Activated CD4-positive, alpha-beta T cell treated with anti-CD3 and anti-CD28 coated beads for 24 hours (primary cell): ENCODE measurements at regions not wholly inside any gene's neighbourhood (a gene's known extent, or its start where the extent isn't known, plus 50 kb on each side); places are given as distances from the start of the nearest gene placed in this dataset.
"Not testable (repeated sequence)": the region's sequence is repeated elsewhere in the genome, so short reads cannot be mapped to it uniquely, and the experiment has no call there.

Experiments
- DNase-seq, 2 donors: peaks; one replicate each; pipeline ENCODE4 v3.0.0-alpha.2; 2020; ENCODE audit warnings: low read depth in 2 of 2

DNA sequence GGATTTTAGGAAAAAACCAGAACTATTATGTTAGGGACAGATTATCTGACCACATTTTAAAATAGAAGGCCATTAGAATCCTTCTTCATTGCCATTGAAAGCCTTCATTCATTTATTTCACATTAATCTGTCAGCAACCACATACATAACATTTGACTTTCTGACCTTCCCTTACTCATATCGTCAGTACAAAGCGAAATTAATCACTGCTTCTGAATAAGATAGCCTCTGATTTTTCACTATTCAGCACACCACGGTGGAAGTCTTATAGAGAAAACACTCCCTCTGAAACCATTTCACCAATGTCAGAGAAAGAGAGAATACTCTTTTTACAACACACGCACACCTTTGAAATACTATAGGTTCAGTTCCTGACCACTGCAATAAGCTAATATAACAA, 442.5 kb upstream of the ID4 start:
- no peak for DNase-seq

DNA sequence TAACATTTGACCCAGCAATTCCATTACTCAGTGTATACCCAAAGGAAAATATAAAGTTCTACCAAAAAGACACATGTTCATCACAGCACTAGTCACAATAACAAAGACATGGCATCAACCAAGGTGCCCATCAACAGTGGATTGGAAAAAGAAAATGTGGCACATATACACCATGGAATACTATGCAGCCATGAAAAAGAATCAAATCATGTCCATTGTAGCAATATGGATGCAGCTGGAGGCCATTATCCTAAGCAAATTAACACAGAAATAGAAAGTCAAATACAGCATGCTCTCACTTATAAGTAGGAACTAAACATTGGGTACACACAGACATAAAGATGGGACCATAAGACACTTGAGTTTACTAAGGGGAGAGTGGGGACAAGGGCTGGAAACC, 441.9 kb upstream of the ID4 start:
- DNase-seq: no peak

DNA sequence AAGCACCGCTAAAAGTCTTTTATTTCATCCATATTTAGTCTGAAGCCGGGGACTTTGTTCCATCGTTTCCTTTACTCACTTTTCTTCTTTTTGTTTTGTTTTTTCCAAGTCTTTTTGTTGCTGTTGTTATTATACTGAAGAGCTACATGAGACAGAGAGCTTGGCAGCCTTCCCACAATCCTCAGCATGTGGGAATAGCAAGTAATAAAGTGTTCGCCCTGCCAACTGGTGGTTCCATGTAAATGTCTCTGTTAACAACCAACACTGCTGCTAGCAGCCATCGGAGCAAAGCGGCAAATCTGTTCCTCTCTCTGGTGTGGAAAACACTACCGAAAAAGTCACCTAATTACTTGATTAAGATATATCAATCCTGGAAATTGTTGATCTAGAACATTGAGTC, 437.8 kb upstream of the ID4 start:
- no peak for DNase-seq

DNA sequence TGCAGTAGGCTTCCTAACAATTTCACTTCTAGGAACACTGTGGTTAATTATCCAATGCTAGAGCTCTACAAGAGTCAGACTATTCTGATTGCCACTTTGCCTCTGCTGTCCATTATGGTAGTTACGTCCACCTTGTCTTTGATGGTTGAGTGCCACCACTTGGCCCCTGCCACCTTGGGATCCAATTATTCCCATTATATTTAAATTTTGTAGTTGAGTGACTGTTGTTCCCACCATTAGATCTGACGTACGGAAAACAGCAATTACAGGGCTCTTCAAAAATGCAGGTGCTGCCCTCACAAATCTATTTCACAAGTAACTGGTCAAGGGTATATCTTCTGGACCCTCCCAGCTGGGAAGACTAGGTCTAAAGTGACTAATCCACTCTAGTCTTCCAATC, 432.3 kb upstream of the ID4 start:
- not testable (repeated sequence) for DNase-seq

DNA sequence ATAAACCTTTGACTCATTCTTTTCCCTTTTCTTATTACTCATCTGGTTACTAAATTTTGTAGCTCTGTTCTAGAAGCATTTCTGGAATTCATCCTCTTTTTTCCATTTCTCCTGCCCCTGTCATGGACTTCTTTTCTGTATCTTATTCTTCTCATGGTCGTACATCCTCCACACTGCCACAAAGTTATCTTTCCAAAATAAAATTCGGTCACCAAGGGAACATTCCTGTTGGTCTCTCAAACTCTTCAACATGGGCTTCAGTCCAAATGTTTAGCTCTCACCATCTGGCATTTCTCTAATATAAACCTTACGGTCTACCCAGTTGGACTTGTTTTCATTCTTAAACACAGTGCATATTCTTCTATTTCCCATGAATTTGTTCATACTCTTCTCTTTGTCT, 428.8 kb upstream of the ID4 start:
- DNase-seq: no peak

DNA sequence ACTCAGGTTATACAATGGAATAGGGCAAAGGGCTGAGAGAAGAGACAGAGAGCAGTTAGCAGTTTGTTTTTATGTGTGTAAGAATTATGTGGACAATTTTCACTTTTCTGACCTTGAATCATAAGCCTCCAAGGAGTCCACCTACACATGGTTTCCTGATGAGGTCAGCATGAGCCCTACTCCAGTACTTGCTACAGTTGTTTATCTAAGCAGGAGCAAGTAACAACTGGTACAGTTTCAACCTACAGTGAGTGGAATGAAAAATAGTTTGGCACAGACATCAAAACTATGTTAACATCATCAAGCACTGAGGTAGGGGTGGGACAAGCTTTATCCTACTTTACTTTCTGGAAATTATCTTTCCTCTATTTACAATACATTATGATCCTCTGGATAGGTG, 426.7 kb upstream of the ID4 start:
- no peak for DNase-seq

DNA sequence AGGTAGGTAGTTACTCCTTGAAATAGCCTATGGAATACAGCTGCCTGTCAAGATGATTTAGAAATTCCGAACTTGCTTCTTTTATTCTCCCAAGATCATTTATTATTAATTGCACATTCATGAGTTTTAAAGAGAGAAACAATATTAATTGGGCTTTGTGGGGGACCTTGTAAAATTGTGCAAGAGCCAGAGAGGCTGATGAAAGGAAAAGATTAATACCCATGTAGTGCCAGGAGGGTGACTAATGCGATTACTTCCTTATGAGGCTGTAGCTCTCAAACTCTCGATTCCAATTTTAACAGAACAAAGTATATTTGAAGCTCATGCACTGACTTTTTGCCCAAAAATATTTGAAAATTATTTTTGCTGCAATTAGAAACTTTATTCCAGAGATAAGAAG, 423.8 kb upstream of the ID4 start:
- DNase-seq: no peak

DNA sequence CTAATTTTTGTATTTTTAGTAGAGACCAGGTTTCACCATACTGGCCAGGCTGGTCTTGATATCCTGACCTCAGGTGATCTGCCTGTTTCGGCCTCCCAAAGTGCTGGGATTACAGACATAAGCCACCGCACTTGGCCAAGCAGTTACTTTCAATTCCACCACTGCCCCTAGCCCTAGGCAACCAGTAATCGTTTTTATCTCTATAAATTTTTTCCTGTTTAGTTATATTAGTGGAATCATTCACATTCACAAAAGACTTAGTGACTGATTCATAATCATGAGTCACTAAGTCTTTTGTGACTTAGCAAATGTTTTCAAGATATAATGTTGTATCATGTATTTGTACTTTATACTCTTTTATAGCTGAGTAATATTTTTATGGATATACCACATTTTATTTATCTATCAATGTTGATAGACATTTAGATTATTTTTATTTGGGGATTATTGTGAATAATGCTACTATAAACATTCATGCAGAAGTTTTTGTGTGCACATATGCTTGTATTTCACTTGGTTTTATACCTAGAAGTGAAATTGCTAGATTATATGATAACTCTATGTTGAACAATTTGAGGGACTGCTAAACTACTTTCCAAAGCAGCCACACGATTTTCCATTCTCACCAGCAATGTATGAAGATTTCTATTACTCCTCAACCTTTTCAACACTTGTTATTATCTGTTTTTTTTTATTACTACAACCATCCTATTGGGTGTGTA, 421.4 kb upstream of the ID4 start:
- DNase-seq: no peak

DNA sequence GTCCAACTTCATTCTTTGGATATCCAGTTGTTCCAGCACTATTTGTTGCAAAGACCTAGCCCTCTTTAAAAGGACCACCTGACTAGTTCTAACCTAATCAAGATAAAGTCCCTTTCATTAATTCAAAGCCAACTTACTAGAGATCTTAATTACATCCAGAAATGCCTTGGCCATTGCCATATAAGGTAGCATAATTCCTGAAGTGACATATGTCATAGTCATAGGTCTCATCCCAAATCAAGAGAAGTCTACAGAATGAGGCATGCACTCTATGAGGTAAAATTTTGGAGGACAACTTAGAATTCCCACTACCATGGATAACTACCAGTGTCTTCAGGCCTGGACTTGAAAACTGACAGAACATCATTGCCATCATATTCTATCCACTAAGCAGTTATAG, 420.4 kb upstream of the ID4 start:
- no peak for DNase-seq

DNA sequence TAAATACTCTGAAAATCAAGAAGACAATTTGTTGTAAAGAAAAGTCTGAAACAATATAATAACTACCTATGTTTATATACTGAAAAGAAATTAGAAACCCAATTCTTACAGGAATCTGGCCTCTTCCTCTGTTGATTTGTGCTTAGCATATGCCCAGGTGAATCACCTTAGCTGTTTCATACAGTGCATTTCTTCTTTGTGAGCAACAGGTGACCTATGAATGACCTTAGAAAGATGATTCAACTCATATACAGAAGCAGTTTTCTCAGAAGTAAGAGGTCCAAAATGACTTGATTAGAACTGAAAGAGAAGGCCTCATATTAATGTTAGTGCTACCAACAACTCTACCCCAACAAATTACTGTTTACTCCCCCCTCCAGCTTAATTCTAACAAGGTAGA, 419.5 kb upstream of the ID4 start:
- no peak for DNase-seq

DNA sequence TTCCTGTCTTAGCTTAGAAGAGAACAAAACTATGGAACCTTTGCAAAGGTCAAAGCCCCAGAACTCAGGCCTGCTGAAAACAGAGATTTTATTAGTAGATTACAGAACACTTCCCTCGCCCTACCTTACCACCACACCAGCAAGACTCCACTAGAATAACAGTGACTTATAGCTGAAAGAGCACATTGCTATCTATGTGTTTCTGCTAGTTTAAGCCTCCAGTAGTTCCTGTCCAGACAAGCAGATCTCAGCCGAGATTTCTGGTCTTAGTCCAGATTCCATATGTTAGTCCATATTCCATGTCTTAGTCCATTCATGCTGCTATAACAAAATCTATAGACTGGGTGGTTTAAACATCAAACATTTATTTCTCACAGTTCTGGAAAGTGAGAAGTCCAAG, 412.3 kb upstream of the ID4 start:
- DNase-seq: no peak

DNA sequence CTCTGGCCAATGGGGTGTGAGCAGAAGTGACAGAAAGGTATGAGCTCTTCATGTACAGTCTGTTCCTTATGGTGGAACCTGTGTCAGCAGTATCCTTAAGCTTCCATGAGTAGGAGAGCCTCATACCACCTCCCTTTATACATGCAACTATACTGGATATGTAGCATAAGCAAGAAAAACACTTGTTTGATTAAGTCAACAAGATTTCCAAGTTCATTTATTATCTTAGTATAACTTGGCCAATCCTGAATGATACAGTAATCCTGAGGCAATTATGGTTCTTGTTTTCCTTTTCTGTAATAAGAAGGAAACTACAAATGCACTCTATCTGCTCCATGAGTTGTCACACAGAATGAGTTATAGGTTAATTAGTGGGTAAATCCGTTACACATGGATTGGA, 409.6 kb upstream of the ID4 start:
- no peak for DNase-seq

DNA sequence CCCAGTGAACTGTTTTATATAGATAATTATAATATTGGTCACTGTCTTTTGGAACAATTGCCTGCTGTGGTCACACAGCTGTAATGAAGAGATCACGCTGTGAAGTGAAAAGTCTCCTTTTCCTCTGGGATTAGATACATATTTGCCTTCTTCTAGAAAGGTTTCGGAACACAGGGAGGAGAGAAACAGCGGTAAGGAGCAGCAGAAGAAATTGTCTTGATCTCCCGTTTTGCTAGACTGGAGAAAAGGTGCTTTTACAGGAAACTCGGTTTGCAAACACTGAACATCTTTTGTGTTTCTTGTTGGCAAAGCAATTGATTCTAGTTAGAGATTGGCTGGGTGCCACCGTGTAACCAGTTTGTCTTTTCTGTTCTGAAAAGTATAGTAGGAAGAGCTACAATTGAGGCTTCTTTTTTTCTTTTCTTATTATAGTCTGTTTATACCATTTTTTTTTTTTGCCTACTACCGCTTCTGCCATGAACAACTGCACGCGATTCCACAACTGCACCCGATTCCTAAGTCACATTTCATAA, 404.1 kb upstream of the ID4 start:
- DNase-seq: no peak

DNA sequence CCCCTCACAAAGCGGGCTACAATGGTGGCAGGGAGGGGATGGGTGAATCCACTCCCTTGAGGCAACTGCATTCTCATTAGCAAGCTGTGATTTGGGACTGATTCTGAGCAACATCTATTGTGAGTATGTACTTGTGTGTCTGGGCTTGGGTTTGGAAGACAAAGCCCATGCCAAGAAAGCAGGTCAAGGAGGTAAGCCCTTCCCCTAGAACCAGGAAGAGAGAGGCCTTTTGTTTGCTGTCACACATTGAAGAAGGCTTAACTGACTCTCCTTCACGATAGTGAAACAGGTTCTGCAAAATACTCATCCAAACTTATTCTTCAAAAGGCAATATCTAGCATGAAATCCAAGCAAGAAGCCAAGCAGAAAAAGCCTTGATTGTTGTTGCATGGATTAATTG, 403.1 kb upstream of the ID4 start:
- DNase-seq: no peak

DNA sequence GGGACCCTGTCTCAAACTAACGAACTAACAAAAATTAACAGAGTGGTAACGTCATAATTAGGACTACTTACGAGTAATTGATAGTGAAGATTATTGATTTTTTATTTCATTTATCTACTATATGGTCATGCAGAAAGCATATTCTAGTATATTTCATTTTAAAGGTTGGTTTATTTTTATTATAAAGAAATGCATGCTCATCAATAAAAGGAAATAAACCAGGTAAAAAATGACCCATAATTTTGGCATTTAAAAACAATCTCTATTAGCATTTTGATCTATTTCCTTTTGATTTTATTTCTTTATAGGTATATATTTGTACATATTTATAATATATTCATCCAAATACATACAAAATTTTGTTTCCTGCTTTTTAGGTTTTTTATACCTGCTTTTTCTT, 401.4 kb upstream of the ID4 start:
- DNase-seq: no peak

DNA sequence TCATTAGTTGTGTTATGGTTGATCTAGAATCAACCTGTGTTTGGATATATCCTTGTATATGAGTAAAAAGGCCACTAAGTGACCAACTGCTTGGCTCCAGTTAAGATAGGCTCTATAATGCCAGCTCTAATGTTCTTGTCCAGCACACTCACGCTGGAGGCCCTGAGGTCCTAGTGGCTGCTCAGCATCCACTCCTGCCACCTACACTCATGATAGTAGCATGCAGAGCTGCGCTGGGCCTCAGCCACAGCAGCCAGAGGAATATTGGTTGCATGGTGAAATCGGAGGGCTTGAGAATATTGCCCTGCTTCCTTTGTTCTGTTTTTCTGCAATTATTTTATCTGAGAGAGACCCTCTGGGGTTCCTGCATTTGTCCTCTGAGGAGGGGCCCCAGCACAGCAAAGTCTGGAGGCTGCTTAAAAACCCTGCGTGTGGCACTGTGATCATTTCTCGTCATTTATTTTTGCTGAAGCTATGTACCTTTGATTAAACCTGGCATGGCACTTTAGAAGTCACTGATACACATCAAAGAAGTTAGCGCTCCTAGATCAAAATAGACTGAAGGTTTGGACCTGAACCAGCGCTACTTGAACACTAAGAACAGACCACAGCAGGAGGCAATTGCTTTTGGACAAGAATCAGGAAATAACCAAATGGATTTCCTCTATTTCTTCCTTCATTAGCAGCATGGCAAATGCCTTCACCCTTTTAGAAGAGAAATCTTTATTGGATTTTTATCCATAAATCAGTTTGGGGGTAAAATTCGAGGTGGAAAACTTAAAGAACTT, 398.4 kb upstream of the ID4 start:
- no peak for DNase-seq

DNA sequence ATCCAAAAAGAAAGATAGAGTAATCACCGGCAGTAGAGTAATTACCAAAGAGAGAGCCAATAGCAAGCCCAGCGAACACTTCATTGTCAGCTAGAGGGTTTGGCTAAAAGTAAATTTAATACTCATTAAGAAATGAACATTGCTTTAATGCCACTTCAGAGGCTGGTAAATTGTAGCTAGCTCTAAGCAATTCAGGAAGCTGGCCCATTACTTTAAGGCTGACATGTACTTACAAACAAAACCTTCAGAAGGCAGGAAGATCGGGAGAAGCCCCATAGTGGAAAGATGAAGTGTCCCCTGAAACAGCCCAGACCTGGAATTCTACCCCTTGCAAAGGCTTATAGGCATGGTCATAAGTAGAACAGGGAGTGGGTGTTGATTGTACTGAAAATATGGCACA, 396.6 kb upstream of the ID4 start:
- DNase-seq: no peak

DNA sequence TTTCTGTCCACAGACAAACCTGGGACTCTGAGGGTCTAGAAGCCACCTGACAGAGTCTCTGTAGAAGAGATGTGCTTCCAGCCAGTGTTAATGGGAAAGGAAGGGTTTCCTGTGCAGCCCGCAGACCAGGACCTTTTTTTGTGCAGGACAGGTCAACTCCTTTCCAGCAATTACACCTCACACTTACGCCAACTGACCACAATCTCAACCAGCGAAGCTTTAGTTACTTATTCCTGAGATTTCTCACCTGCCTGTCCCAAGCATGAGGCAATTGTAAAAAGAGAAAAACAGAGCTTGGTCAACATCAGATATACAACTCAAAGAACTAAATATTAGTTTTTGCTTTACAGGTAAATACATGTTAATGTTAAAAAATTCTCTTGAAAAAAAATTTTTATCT, 393.8 kb upstream of the ID4 start:
- DNase-seq: no peak

DNA sequence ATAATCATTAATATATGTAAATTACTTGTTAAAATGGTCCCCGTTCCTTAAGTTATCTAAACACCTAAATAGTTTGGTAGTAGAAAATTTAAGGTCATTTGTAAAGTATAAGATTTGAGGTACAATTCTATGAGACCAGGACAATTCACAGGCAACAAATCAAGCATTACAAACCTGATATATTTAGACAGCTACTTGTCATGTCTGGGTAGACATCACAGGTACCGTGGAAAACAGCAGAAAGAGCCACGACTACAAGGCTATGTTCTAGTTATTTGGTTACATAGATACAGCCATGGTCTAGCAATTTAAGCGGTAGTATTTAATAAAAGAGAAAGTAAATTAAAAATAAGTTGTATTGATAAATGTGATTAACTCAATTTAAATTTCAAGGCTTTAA, 393.1 kb upstream of the ID4 start:
- no peak for DNase-seq

DNA sequence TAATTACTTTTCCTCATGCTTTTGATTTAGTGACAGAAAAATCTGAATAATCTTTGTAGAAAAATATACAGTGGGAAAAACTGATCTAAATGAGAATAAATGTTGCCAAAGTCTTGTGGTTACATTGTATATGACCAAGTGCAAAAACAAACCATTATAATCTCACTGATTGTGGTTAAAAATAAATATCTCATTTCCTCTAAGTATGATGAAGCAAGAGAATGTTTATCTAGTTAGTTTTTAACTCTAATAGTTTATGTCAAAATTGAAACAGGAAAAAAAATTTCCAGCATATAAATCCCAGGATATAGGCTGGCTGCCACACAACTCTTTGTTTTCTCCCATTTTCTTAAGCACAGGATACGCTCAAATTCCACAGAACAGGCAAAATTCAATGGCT, 392.7 kb upstream of the ID4 start:
- DNase-seq: no peak

DNA sequence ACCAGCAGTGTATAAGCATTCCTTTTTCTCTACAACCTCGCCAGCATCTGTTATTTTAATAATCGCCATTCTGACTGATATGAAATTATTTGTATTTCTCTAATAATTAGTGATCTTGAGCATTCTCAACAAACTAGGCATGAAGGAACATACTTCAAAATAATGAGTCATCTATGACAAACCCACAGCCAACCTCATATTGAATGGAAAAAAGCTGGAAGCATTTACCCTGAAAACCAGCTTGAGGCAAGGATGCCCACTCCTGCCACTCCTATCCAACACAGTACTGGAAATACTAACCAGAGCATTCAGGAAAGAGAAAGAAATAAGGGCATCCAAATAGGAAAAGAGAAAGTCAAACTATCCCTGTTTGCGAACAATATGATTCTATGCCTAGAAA, 390.6 kb upstream of the ID4 start:
- no peak for DNase-seq

DNA sequence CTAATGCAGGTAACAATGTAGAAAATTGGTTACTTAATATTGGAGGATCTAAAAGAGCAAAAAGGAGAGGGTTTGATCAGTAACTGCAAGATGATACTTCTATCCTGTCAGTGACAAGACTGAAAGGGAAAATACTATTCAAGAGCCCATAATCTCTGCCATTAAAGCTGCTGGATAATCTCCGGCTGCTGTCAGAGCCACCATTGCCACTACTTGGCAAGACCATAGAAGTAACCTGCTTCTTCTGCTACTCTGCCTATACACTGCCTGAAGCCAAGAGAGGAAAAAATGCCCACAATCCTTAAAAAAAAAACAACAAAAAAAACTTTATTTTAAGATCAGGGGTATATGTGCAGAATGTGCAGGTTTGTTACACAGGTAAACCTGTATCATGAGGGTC, 386.5 kb upstream of the ID4 start:
- DNase-seq: no peak

DNA sequence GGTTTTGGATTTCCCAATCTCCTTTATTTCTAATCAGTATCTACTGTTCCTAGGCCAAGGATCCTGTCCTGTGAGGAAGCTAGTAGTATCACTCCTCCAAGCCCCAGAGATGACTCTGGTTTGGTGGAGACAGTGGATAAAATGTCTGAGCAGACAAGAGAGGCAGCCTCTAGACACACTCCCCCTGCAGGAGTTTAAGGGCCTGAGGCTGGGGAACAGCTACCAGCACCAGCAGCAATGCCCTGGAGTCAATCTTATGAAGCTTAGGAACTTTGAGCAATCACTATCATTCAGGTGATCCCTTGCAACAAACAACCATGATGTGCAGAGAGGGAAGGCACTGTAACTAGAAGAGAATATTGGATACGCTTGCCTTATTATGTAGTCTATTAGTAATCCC, 384.7 kb upstream of the ID4 start:
- DNase-seq: no peak
